K562 (cell line): ENCODE measurements at regions not wholly inside any gene's neighbourhood (a gene's known extent, or its start where the extent isn't known, plus 50 kb on each side); places are given as distances from the start of the nearest gene placed in this dataset.
A peak's percentile ranks its signal among the peaks of the same experiment; 100 is the strongest.

Source experiments
- ATAC-seq: fragments of 200-7000 bp; cut with Tn5 transposase; 3 replicates; pipeline ENCODE4 v1.9.1; 2020; ENCODE audit warnings: moderate library complexity
- BruUV-seq: library from RNA; stranded (reverse); fragments of 400-500 nt; replicated peaks from 2 replicates; lab custom pipeline; 2021; lab: Mats Ljungman, UMichigan
- CTCF ChIA-PET: fragments of 300-600 bp; formaldehyde crosslinking; extraction: SDS; loops from one replicate; lab custom pipeline; 2021; ENCODE audit warnings: low intra/inter-chr PET ratio; lab: Yijun Ruan, JAX
- POLR2A ChIA-PET: fragments of 300-600, 350-650 bp; sonication (Branson Sonifier 250); formaldehyde crosslinking; extraction: SDS; loops from one replicate; lab custom pipeline; 2021; ENCODE audit warnings: antibody characterized with exemption, inconsistent platforms; lab: Yijun Ruan, JAX
- DNase-seq, 4 experiments: peaks; one replicate each; pipeline versions ENCODE4 v3.0.0 to v3.0.0-alpha.2; 2011 to 2018; ENCODE audit warnings: low spot score in 3 of 4, mixed read lengths in 3 of 4; ENCODE audit errors: extremely low read depth in 1 of 4
- FAIRE-seq: peaks from 2 replicates; lab custom pipeline; 2011; peaks lifted over from hg19 to GRCh38; lab: Jason Lieb, UNC
- H2AFZ ChIP-seq: 2 replicates; pipeline ENCODE4 v1.6.0; 2011; ENCODE audit warnings: low read depth, low read length, control low read depth, inconsistent platforms
- H3K27ac ChIP-seq: fragments of 200-600 bp; 3 replicates; pipeline ENCODE4 v1.8.0; 2011; ENCODE audit warnings: low read depth, mild to moderate bottlenecking, control low read depth, inconsistent platforms, low read length, moderate library complexity, mixed read lengths; ENCODE audit errors: extremely low read depth
- H3K27me3 ChIP-seq, 2 experiments: fragments of 300-600 bp in 1 of 2; 2 replicates in 1 of 2; 3 replicates in 1 of 2; pipeline versions ENCODE4 v1.6.0 to v1.8.0; 2011; ENCODE audit warnings: inconsistent platforms in 2 of 2, low read length in 2 of 2, mild to moderate bottlenecking in 1 of 2, mixed read lengths in 1 of 2, moderate library complexity in 1 of 2; ENCODE audit not compliant: control insufficient read depth in 2 of 2, insufficient read depth in 2 of 2
- H3K36me3 ChIP-seq: fragments of 300-600 bp; 3 replicates; pipeline ENCODE4 v1.8.0; 2011; ENCODE audit warnings: mild to moderate bottlenecking, low read length, inconsistent platforms; ENCODE audit not compliant: control insufficient read depth, insufficient read depth
- H3K4me1 ChIP-seq, 2 experiments: fragments of 200-600 bp in 1 of 2; replicated peaks in 1 of 2; 2 replicates in 1 of 2; 3 replicates in 1 of 2; pipeline versions ENCODE4 v1.5.1 to v1.8.0; 2011; ENCODE audit warnings: inconsistent platforms in 2 of 2, low read length in 2 of 2, mild to moderate bottlenecking in 1 of 2, mixed read lengths in 1 of 2, moderate library complexity in 1 of 2; ENCODE audit not compliant: control insufficient read depth in 2 of 2, insufficient read depth in 2 of 2
- H3K4me2 ChIP-seq: 2 replicates; pipeline ENCODE4 v1.6.1; 2011; ENCODE audit warnings: low read length, control low read depth, inconsistent platforms, mixed read lengths; ENCODE audit not compliant: insufficient read depth
- H3K4me3 ChIP-seq: fragments of 200-600 bp; sonication (generic), shearing (Covaris generic); 2 replicates; pipeline ENCODE4 v1.5.1; 2016; ENCODE audit warnings: control low read depth, inconsistent platforms
- H3K79me2 ChIP-seq: fragments of 200-600 bp; 3 replicates; pipeline ENCODE4 v1.8.0; 2011; ENCODE audit warnings: low read length, inconsistent platforms; ENCODE audit not compliant: control insufficient read depth, insufficient read depth
- H3K9ac ChIP-seq, 2 experiments: 2 replicates each; pipeline versions ENCODE4 v1.6.0 to v1.6.1; 2011; ENCODE audit warnings: low read depth in 2 of 2, low read length in 2 of 2, control low read depth in 1 of 2, inconsistent platforms in 1 of 2, mild to moderate bottlenecking in 1 of 2, mixed read lengths in 1 of 2; ENCODE audit not compliant: insufficient read depth in 1 of 2
- H3K9me1 ChIP-seq: one replicate; pipeline ENCODE4 v1.6.0; 2011; ENCODE audit warnings: inconsistent platforms, mild to moderate bottlenecking, low read length, moderate library complexity; ENCODE audit not compliant: control insufficient read depth, insufficient read depth
- H3K9me3 ChIP-seq: replicated peaks from 2 replicates; pipeline ENCODE4 v1.5.1; 2011; ENCODE audit warnings: low read depth, low read length, inconsistent platforms; ENCODE audit not compliant: control insufficient read depth, insufficient read depth
- H4K20me1 ChIP-seq: replicated peaks from 2 replicates; pipeline ENCODE4 v1.6.1; 2011; ENCODE audit warnings: low read length, inconsistent platforms, mixed read lengths; ENCODE audit not compliant: control insufficient read depth, insufficient read depth
- E2F6 ChIP-seq, 2 experiments: IDR thresholded peaks; 2 replicates each; pipeline ENCODE4 v1.6.1; 2011; ENCODE audit warnings: borderline replicate concordance in 1 of 2, control low read depth in 1 of 2, low read depth in 1 of 2, low read length in 1 of 2, mild to moderate bottlenecking in 1 of 2, mixed read lengths in 1 of 2, moderate library complexity in 1 of 2; ENCODE audit not compliant: insufficient read depth in 1 of 2, insufficient read length in 1 of 2, poor library complexity in 1 of 2, severe bottlenecking in 1 of 2; ENCODE audit errors: extremely low read depth in 1 of 2
- ETV1 ChIP-seq: fragments of 450-650 bp; conservative IDR thresholded peaks from 2 replicates; pipeline ENCODE4 v1.6.1; 2016; ENCODE audit warnings: missing genetic modification characterization, control low read depth, low read depth, missing compliant biosample characterization
- LEF1 ChIP-seq: fragments of 450-650 bp; IDR thresholded peaks from 2 replicates; pipeline ENCODE4 v1.6.1; 2016; ENCODE audit warnings: mild to moderate bottlenecking
- TFE3 ChIP-seq: fragments of 450-650 bp; formaldehyde crosslinking; IDR thresholded peaks from 2 replicates; pipeline ENCODE4 v1.4.0; 2020; ENCODE audit warnings: mild to moderate bottlenecking, mixed read lengths
- WGBS: fragments of 100-300 bp; shearing (Covaris generic); methylation state at CpG from one replicate; pipeline ENCODE4 v1.1.6; 2016; ENCODE audit warnings: low coverage, mixed read lengths; ENCODE audit not compliant: insufficient coverage; ENCODE audit errors: missing lambda C conversion rate; 5-methylcytosine and 5-hydroxymethylcytosine counted together
- in situ Hi-C: fragments of 300-500 bp; cut with MboI; formaldehyde crosslinking; loops from 4 replicates; pipeline ENCODE4 v1.15.0; 2018; ENCODE audit warnings: inconsistent platforms, mixed read lengths
- intact Hi-C: fragments of 100-400 bp; cut with micrococcal nuclease; formaldehyde crosslinking; loops from 2 replicates; pipeline ENCODE4 v1.14.2; 2022

GRCh38 chr12:132439333-132439904, 50.5 kb upstream of the FBRSL1 start (continued):
- no peak for TF ChIP-seq LEF1
- TF ChIP-seq, all 486 proteins: peak for 0

DNA sequence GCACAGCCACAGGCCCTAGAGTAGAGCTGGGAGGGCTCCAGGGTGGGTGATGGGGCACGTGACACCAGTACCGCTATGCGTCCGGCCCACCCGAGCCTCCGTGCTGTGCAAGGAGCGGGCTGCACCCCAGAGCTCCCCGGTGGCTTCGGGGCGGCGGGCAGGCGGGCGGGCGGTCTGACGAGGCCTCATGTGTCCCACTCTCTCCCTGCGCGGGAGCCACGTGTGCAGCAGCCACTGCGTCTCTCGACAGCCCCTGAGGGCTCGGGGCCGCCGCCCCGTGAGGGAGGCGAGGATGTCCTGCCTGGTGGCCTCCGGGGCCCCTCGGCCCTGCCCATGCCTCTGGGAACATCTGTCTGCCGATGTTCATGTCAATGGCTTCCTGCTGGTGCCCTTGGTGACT, 51.2 kb upstream of the FBRSL1 start:
- FAIRE-seq (no peak), ATAC-seq (no peak), DNase-seq (no peak)
- ChIA-PET POLR2A (interaction anchor here (1.0 kb wide), 1 partner anchor 81 kb away, joined by 3 read pairs; no protein-coding TSS in a partner anchor), CTCF (no interaction called here)
- no peak overlapping the region for H3K4me3 ChIP-seq
- no peaks in the 10 kb centered on the region for H3K9me3 ChIP-seq
- no peak overlapping the region for H3K4me2 ChIP-seq
- intact Hi-C loops, result no loop called here
- 24% methylated on average over 10 of the region's 28 CpGs for WGBS
- 0 out of 2 replicates have a peak, but pooled peaks cover 5% of the 10 kb centered on the region for H4K20me1 ChIP-seq
- no peaks in the 10 kb centered on the region for H3K79me2 ChIP-seq
- H3K9me1 ChIP-seq, result no peaks in the 10 kb centered on the region
- no peak overlapping the region for H3K9ac ChIP-seq
- peaks cover 0 to 36% of the 10 kb centered on the region in 2 experiments; a peak in 2 of 5 replicates for H3K4me1 ChIP-seq
- BruUV-seq, result no TSS peak
- H3K36me3 ChIP-seq, result no peaks in the 10 kb centered on the region
- peaks cover 34 to 84% of the 10 kb centered on the region in 2 experiments for H3K27me3 ChIP-seq
- no peak overlapping the region for H2AFZ ChIP-seq
- in situ Hi-C loops, result no loop called here
- H3K27ac ChIP-seq, result no peak overlapping the region
- TF ChIP-seq ETV1 (tag) (no peak), E2F6 (IDR thresholded peaks at IDR 0.05; ENCODE audit: borderline replicate concordance in 1 of 2, extremely low read depth in 1 of 2, insufficient read depth in 1 of 2, insufficient read length in 1 of 2, low read depth in 1 of 2, low read length in 1 of 2, poor library complexity in 1 of 2, severe bottlenecking in 1 of 2) (peak in 1 of 2 experiments; percentile 46), TFE3 (CRISPR knock-in tag) (0 out of 2 replicates have a peak, but pooled peaks have one; percentile 3)
